Spleen (tissue), 11 donors: ENCODE measurements at regions not wholly inside any gene's neighbourhood (a gene's known extent, or its start where the extent isn't known, plus 50 kb on each side); places are given as distances from the start of the nearest gene placed in this dataset.
"Not testable (repeated sequence)": the region's sequence is repeated elsewhere in the genome, so short reads cannot be mapped to it uniquely, and the experiment has no call there.

ENCODE experiments used
- DNase-seq: peaks from one replicate; pipeline ENCODE4 v3.0.0-alpha.2; 2020
- H3K27ac ChIP-seq, 8 donors: fragments of 200-600 bp; sonication (generic) in 7 of 8; 1 replicate in 4 of 8; 2 replicates in 4 of 8; pipeline versions ENCODE4 v1.5.0 to v1.8.0; 2016 to 2021; ENCODE audit warnings: inconsistent platforms in 4 of 8, mild to moderate bottlenecking in 4 of 8, moderate library complexity in 1 of 8
- H3K27me3 ChIP-seq, 7 donors: fragments of 200-600 bp; sonication (generic) in 6 of 7; replicated peaks in 1 of 7; 1 replicate in 4 of 7; 2 replicates in 3 of 7; pipeline versions ENCODE4 v1.5.0 to v1.8.0; 2016 to 2021; ENCODE audit warnings: inconsistent platforms in 3 of 7, mild to moderate bottlenecking in 1 of 7
- H3K36me3 ChIP-seq, 6 donors: fragments of 200-600 bp; sonication (generic) in 5 of 6; 1 replicate in 4 of 6; 2 replicates in 2 of 6; pipeline versions ENCODE4 v1.5.0 to v1.8.0; 2016 to 2021; ENCODE audit warnings: inconsistent platforms in 2 of 6
- H3K4me1 ChIP-seq, 6 donors: fragments of 200-600 bp; sonication (generic) in 5 of 6; 1 replicate in 3 of 6; 2 replicates in 3 of 6; pipeline versions ENCODE4 v1.5.0 to v1.8.0; 2016 to 2021; ENCODE audit warnings: inconsistent platforms in 3 of 6
- H3K4me3 ChIP-seq, 8 donors: fragments of 200-600 bp; sonication (generic) in 7 of 8; 1 replicate in 4 of 8; 2 replicates in 4 of 8; pipeline versions ENCODE4 v1.5.0 to v1.8.0; 2016 to 2021; ENCODE audit warnings: inconsistent platforms in 4 of 8, mild to moderate bottlenecking in 4 of 8, moderate library complexity in 2 of 8
- H3K9me3 ChIP-seq, 8 donors: fragments of 200-600 bp; sonication (generic) in 7 of 8; 1 replicate in 4 of 8; 2 replicates in 4 of 8; pipeline versions ENCODE4 v1.5.0 to v1.8.0; 2016 to 2021; ENCODE audit warnings: inconsistent platforms in 4 of 8
- POLR2A ChIP-seq, 3 donors: fragments of 450-650 bp; IDR thresholded peaks; one replicate each; pipeline ENCODE4 v1.5.1; 2017; ENCODE audit warnings: antibody characterized with exemption in 3 of 3, mild to moderate bottlenecking in 1 of 3
- POLR2AphosphoS5 ChIP-seq, 3 donors: sonication (generic); formaldehyde crosslinking; IDR thresholded peaks; one replicate each; pipeline ENCODE4 v1.5.1; 2017; ENCODE audit warnings: antibody characterized with exemption in 3 of 3
- WGBS, 5 donors: extraction: QIAGEN DNeasy Blood & Tissue Kit in 3 of 5; methylation state at CpG; one replicate each; pipeline versions ENCODE4 v1.1.5 to v1.1.7; 2013 to 2018; 5-methylcytosine and 5-hydroxymethylcytosine counted together
- intact Hi-C: fragments of 100-400 bp; cut with DNase I; formaldehyde crosslinking; loops from one replicate; pipeline ENCODE4 v1.15.0; 2023; ENCODE audit warnings: low total_unique reads
- TF ChIP-seq, protein P1 (sequence below), 11 experiments: fragments of 200-600 bp in 7 of 11; fragments of 450-650 bp in 4 of 11; sonication (generic) in 4 of 11; IDR thresholded peaks in 8 of 11; conservative IDR thresholded peaks in 3 of 11; 1 replicate in 7 of 11; 2 replicates in 4 of 11; pipeline versions ENCODE4 v1.4.0 to v1.8.0; 2016 to 2021; ENCODE audit warnings: antibody characterized with exemption in 11 of 11, inconsistent platforms in 4 of 11, mild to moderate bottlenecking in 1 of 11
- donor health status: healthy with polysubstance abuse.
- donor health status: DM: no; HTN: no; CAD: no; lungs with moderate emphysema.
- donor health status: DM: no; HTN: no; CAD: no.
- donor health status: Bipolar disorder and iron deficiency.
- donor health status: healthy.
- donor health status: DM: no; HTN: no; CAD: no.
- donor health status: DM: yes; HTN: yes; CAD: no.

DNA sequence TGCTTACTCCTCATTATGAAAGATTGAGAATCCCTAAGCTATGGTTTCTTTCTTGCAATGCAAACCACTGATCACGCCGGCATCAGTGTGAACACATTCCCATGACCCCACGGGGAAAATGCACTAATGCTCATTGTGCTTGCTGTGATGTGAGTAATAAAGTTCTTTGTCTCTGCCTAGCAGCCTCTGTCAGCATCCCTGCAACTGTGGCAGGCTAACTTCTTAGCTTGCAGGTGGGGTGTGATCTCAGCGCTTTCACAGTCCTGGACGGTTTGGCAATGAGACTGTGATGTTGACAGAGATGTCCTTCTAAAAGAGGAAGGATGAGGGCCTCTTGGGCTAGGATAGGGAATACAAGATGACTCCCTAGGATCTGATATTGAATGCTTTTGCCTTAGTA is 1218.7 kb downstream of the EFNA5 start:
- DNase-seq = no peak
- Histone ChIP-seq H3K27me3 (no peaks in the 10 kb centered on the region), H3K36me3 (no peaks in the 10 kb centered on the region), H3K9me3 (no peaks in the 10 kb centered on the region), H3K27ac (no peak overlapping the region), H3K4me3 (no peak overlapping the region), H3K4me1 (no peaks in the 10 kb centered on the region)
- intact Hi-C loops = no loop called here
- WGBS, 5 donors = 84 to 88% (median 85%) methylated on average over 5 of the region's 5 CpGs
- TF ChIP-seq, protein P1, sequence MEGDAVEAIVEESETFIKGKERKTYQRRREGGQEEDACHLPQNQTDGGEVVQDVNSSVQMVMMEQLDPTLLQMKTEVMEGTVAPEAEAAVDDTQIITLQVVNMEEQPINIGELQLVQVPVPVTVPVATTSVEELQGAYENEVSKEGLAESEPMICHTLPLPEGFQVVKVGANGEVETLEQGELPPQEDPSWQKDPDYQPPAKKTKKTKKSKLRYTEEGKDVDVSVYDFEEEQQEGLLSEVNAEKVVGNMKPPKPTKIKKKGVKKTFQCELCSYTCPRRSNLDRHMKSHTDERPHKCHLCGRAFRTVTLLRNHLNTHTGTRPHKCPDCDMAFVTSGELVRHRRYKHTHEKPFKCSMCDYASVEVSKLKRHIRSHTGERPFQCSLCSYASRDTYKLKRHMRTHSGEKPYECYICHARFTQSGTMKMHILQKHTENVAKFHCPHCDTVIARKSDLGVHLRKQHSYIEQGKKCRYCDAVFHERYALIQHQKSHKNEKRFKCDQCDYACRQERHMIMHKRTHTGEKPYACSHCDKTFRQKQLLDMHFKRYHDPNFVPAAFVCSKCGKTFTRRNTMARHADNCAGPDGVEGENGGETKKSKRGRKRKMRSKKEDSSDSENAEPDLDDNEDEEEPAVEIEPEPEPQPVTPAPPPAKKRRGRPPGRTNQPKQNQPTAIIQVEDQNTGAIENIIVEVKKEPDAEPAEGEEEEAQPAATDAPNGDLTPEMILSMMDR (IDR thresholded peaks at IDR 0.05 in 8 of 11, conservative IDR thresholded peaks at IDR 0.05 in 3 of 11) = no peak
- no peak for TF ChIP-seq POLR2A (IDR thresholded peaks at IDR 0.05)
- TF ChIP-seq POLR2AphosphoS5 (IDR thresholded peaks at IDR 0.05) = no peak

DNA sequence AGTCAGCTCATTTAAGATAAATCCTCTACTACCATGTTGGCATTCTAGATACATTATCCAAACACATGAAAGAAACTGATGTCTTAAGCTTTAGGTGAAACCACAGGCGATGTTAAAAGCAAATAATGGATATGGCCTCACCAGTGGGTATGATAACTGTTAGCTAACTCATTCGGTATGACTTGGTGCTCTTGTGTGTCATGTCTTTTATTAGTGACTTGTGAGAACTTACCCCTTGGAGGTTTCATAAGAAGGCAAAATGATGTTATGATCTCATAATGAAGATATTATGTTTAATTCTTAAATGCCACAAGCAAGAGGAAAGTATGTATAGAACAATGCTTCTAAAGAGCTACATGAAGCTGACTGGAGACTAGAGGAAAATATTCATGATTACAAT is 1227.0 kb downstream of the EFNA5 start:
- 78 to 93% (median 89%) methylated on average over 2 of the region's 2 CpGs for WGBS, 5 donors
- no peaks in the 10 kb centered on the region for H3K27me3 ChIP-seq
- H3K4me3 ChIP-seq = no peak overlapping the region
- TF ChIP-seq POLR2AphosphoS5 (IDR thresholded peaks at IDR 0.05) (no peak), POLR2A (IDR thresholded peaks at IDR 0.05) (no peak)
- TF ChIP-seq, protein P1 (IDR thresholded peaks at IDR 0.05 in 8 of 11, conservative IDR thresholded peaks at IDR 0.05 in 3 of 11) = no peak
- DNase-seq = no peak
- H3K27ac ChIP-seq = no peak overlapping the region
- H3K4me1 ChIP-seq = no peaks in the 10 kb centered on the region
- intact Hi-C loops = no loop called here
- H3K36me3 ChIP-seq = no peaks in the 10 kb centered on the region
- H3K9me3 ChIP-seq = no peaks in the 10 kb centered on the region

DNA sequence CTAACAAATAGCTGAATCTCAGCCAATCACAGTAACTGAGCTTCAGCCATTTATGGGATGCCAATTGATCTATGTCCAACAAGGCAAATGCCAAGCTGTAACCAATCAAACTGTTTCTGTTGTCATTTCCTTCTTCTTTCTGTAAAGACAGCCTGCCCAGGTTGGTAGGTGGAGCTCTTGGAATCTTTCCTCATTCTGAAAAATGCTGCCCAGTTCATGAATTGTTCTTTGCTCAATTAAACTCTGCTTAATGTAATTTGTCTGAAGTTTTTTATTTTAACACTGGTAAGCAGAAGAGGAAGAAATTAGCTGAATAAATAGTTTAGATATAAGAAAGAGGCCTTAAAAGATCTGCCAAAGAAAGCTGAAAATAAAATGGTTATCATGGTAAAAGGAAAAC is 1235.6 kb downstream of the EFNA5 start:
- H3K4me1 ChIP-seq = no peaks in the 10 kb centered on the region

DNA sequence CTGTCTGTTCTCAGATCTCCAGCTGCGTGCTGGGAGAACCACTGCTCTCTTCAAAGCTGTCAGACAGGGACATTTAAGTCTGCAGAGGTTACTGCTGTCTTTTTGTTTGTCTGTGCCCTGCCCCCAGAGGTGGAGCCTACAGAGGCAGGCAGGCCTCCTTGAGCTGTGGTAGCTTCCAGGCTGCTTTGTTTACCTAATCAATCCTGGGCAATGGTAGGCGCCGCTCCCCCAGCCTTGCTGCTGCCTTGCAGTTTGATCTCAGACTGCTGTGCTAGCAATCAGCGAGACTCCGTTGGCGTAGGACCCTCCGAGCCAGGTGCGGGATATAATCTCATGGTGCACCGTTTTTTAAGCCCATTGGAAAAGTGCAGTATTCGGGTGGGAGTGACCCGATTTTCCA is 1240.0 kb downstream of the EFNA5 start:
- H3K27me3 ChIP-seq, H3K36me3 ChIP-seq, DNase-seq, H3K27ac ChIP-seq, H3K4me3 ChIP-seq, H3K4me1 ChIP-seq, intact Hi-C loops: not testable (repeated sequence)
- H3K9me3 ChIP-seq = peaks cover 0 to 19% (median 5%) of the 10 kb centered on the region in 8 donors
- 87 to 99% (median 90%) methylated on average over 9 to 11 of the region's 11 CpGs for WGBS, 5 donors

More for the DNA sequence above, 1235.6 kb downstream of the EFNA5 start:
- Histone ChIP-seq H3K9me3 (peaks cover 0 to 14% (median 0%) of the 10 kb centered on the region in 8 donors), H3K27ac (no peak overlapping the region), H3K4me3 (no peak overlapping the region), H3K27me3 (no peaks in the 10 kb centered on the region), H3K36me3 (no peaks in the 10 kb centered on the region)
- TF ChIP-seq POLR2A (IDR thresholded peaks at IDR 0.05) (no peak), POLR2AphosphoS5 (IDR thresholded peaks at IDR 0.05) (no peak)
- TF ChIP-seq, protein P1 (IDR thresholded peaks at IDR 0.05 in 8 of 11, conservative IDR thresholded peaks at IDR 0.05 in 3 of 11) = no peak
- DNase-seq = no peak
- intact Hi-C loops = no loop called here
